LNCaP clone FGC (cell line): ENCODE measurements at regions not wholly inside any gene's neighbourhood (a gene's known extent, or its start where the extent isn't known, plus 50 kb on each side); places are given as distances from the start of the nearest gene placed in this dataset.
"Not testable (repeated sequence)": the region's sequence is repeated elsewhere in the genome, so short reads cannot be mapped to it uniquely, and the experiment has no call there.

Experiments
- DNase-seq: peaks from one replicate; pipeline ENCODE4 v3.0.0-alpha.2; 2011; ENCODE audit warnings: low read depth
- H3K4me3 ChIP-seq: 2 replicates; pipeline ENCODE4 v1.5.1; 2011; ENCODE audit warnings: mild to moderate bottlenecking, low read depth, low read length, control low read depth
- TF ChIP-seq, protein P1 (sequence below): IDR thresholded peaks from 2 replicates; pipeline ENCODE4 v1.5.1; 2012; ENCODE audit warnings: mild to moderate bottlenecking; ENCODE audit not compliant: control insufficient read depth, insufficient read depth; ENCODE audit errors: extremely low read depth

DNA sequence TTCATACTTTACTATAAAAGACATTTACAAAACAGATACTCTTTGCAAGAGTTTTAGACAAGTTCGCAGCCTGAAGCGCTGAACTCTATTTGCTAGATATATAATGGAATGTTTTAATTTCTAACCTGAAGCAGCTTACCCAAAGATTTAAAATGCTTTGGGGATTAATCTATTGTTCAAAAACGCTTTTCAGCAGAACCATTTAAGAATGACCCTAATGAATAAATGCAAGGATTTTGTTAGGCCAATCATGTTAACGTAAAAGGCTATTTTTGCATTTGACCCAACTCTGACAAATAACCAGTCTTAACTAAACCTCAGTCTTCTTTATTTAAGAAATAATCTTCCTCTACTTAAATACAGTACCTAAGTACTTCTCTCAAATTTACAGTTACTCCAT lies 406.7 kb upstream of the POT1 start:
- no peak for DNase-seq
- TF ChIP-seq, protein P1, sequence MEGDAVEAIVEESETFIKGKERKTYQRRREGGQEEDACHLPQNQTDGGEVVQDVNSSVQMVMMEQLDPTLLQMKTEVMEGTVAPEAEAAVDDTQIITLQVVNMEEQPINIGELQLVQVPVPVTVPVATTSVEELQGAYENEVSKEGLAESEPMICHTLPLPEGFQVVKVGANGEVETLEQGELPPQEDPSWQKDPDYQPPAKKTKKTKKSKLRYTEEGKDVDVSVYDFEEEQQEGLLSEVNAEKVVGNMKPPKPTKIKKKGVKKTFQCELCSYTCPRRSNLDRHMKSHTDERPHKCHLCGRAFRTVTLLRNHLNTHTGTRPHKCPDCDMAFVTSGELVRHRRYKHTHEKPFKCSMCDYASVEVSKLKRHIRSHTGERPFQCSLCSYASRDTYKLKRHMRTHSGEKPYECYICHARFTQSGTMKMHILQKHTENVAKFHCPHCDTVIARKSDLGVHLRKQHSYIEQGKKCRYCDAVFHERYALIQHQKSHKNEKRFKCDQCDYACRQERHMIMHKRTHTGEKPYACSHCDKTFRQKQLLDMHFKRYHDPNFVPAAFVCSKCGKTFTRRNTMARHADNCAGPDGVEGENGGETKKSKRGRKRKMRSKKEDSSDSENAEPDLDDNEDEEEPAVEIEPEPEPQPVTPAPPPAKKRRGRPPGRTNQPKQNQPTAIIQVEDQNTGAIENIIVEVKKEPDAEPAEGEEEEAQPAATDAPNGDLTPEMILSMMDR: no peak
- no peak overlapping the region for H3K4me3 ChIP-seq

DNA sequence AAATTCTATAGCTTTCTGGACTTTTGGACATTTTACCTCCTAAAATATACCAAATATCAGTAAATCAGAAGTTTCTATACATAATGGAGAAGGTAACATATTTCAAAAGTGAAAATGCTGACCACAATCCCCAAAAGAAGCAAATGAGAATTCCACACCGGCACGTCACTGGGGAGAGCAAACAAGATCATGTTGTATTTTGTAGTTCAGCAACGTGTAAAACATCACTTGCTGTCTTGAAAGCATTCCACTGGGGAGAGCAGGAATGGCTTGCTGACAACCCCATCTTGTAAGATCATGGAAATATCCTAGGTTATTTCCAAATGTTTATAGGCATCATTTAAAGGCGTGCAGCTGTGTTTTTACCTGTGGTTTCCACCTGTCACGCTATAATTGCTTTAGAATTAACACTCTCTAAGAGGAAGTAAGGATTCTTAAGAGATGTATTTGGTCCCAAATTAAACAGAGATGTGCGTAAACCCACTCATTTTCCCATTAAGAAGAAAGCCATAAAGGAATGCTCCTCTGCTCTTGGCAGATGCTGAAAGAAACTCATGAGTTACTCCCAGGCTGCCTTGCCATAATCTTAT lies 397.1 kb upstream of the POT1 start:
- H3K4me3 ChIP-seq: no peak overlapping the region
- DNase-seq: no peak
- TF ChIP-seq, protein P1: no peak

DNA sequence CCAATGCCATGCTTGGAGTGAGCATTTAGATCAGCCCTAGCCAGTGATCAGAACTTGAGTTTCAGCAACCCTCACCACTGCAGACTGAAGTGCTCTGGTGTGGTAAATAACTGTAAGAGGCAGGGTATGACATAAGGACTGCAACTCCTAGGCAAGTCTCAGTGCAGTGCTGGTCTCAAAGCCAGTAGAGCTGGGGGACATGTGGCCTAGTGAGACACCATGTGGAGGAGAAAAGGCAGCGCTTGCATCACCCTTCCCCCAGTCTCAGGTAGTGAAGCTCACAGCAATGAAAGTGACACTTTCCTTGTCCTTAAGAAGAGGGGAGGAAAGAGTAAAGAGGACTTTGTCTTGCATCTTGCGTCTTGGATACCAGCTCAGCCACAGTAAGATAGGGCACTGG lies 386.8 kb upstream of the POT1 start:
- TF ChIP-seq, protein P1: peak; percentile 72
- no peak overlapping the region for H3K4me3 ChIP-seq
- peak; percentile 37 for DNase-seq

DNA sequence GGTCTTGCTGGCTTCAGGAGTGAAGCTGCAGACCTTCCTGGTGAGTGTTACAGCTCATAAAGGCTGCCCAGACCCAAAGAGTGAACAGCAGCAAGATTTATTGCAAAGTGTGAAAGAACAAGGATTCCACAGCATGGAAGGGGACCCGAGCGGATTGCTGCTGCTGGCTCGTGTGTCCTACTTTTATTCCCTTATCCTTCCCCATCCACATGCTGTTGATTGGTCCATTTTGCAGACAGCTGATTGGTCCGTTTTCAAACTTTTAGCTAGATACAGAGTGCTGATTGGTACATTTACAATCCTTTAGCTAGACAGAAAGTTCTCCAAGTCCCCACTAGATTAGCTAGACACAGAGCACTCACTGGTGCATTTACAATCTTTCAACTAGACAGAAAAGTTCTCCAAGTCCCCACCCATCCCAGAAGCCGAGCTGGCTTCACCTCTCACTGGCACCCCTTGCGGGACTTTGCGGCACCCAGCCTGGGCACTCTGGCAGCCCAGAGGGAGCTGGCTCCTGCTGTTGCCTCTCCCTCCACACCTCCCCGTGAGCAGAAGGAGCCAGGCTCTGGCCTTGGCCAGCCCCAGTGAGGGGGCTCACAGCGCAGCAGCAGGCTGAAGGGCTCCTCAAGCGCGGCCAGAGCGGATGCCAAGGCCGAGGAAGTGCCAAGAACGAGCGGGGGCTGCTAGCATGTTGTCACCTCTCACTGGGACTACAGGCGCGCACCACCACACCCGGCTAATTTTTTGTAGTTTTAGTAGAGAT lies 369.6 kb upstream of the POT1 start:
- DNase-seq: no peak
- H3K4me3 ChIP-seq: no peak overlapping the region
- TF ChIP-seq, protein P1: no peak

DNA sequence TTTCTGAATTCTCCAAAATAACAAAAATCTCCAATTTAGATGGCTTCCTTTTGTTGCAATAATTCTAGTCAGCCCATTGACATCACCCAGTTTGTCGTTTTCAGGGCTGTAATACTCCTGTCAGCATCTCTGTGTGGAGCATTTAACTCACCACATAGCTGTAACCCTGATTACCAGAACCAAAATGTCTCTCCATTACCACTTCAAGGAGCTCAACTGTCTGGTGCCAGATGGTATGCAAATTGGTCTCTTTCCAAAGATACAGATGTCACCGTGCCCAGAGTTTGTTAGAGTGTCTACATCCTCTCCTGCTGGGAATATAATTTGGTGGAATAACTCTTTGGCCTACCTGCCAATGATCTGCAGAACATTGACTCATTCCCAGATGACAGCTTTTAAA lies 350.3 kb upstream of the POT1 start:
- TF ChIP-seq, protein P1: no peak
- no peak for DNase-seq
- H3K4me3 ChIP-seq: no peak overlapping the region

DNA sequence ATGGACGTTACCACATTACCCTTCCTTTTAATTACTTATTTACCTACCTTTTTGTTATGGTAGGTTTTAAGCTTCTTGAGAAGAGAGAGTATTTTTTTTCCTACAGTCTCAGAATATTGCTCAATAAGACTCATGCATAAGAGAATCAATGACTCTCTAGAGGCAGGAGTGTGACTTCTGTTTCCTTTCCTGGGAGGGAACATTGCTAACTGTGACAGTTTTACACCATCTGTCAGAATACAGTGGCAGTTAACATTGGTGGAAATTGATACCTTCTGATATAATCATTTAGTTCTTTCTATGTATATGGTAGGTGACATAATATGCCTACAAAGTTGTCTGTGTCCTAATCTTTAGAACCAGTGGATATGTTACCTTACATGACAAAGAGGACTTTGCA lies 348.7 kb upstream of the POT1 start:
- no peak for DNase-seq
- no peak overlapping the region for H3K4me3 ChIP-seq
- TF ChIP-seq, protein P1: no peak

DNA sequence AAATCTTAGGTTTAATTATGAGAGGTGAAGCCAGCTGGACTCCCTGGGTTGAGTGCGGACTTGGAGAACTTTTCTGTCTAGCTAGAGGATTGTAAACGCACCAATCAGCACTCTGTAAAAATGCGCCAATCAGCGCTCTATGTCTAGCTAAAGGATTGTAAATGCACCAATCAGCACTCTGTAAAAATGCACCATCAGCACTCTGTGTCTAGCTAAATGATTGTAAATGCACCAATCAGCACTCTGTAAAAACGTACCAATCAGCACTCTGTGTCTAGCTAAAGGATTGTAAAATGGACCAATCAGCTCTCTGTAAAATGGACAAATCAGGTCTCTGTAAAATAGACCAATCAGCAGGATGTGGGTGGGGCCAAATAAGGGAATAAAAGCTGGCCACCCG lies 345.1 kb upstream of the POT1 start:
- not testable (repeated sequence) for H3K4me3 ChIP-seq, DNase-seq

DNA sequence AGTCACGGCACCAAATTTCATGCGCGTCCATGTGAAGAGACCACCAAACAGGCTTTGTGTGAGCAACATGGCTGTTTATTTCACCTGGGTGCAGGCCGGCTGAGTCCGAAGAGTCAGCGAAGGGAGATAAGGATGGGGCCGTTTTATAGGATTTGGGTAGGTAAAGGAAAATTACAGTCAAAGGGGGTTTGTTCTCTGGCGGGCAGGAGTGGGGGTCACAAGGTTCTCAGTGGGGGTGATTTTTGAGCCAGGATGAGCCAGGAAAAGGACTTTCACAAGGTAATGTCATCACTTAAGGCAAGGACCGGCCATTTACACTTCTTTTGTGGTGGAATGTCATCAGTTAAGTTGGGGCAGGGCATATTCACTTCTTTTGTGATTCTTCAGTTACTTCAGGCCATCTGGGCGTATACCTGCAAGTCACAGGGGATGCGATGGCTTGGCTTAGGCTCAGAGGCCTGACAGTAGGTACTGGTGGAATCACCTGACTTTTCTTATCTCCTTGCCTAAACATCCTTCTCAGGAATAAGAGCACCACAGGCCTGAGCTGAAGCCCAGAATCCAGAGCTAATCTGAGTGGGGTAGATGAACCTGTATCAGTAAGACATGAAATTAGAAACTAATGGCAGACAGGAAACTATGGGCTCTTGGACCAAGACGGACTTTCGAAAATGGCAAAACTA lies 334.7 kb upstream of the POT1 start:
- not testable (repeated sequence) for DNase-seq, H3K4me3 ChIP-seq

DNA sequence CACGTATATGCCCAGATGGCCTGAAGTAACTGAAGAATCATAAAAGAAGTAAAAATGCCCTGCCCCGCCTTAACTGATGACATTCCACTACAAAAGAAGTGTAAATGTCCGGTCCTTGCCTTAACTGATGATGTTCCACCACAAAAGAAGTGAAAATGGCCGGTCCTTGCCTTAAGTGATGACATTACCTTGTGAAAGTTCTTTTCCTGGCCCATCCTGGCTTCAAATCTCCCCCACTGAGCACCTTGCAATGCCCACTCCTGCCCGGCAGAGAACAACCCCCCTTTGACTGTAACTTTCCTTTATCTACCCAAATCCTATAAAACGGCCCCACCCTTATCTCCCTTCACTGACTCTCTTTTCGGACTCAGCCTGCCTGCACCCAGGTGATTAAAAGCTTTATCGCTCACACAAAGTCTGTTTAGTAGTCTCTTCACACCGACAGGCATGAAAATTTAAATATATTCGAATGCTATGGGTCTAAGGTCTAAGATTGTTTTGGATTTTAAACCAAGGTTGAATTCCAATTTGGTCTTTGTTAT lies 329.3 kb upstream of the POT1 start:
- not testable (repeated sequence) for H3K4me3 ChIP-seq, DNase-seq
